GM19099 (cell line): ENCODE measurements at regions not wholly inside any gene's neighbourhood (a gene's known extent, or its start where the extent isn't known, plus 50 kb on each side); places are given as distances from the start of the nearest gene placed in this dataset.

Experiments used
- POLR2A ChIP-seq: IDR thresholded peaks from 3 replicates; pipeline ENCODE4 v1.6.1; 2011; ENCODE audit warnings: low read depth; ENCODE audit not compliant: insufficient read length; ENCODE audit errors: extremely low read depth

DNA sequence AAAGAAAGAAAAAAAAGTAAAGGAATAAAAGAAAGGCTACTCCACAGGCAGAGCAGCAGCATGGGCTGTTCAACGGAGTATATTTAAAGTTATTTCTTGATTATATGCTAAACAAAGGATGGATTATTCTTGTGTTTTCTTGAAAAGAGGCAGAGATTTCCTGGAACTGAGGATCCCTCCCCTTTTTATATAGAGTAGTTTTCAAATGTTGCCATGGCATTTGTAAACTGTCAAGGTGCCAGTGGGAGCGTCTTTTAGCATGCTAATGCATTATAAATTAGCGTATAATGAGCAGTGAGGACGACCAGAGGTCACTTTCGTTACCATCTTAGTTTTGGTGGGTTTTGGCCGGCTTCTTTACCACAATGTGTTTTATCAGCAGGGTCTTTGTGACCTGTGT is 383.0 kb downstream of the PCNX1 start:
- TF ChIP-seq POLR2A, result no peak

DNA sequence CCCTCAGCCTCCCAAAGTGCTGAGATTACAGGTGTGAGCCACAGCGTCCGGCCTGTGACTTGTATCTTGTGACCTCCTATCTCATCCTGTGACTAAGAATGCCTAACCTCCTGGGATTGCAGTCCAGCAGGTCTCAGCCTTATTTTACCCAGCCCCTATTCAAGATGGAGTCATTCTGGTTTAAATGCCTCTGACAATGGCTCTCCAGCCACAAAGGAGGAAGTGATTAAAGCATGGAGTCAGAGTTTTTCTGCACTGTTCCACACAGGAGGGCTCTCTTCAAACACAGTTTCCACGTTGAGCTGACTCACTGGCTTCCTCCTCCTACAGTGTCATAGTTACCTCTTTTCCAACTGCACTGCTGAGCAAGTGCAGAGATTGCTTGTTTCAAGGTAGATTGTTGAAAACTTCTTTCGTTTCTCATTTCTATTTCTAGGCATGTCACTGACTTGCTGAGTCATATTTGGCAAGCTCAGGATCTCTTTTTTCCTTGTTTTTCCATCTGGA is 383.8 kb downstream of the PCNX1 start:
- TF ChIP-seq POLR2A, result no peak

GRCh38 chr14:71296184-71296583 is 388.9 kb downstream of the PCNX1 start:
- no peak for TF ChIP-seq POLR2A

- no peak for TF ChIP-seq POLR2A
Measured at GRCh38 chr14:71300566-71301330, 393.5 kb downstream of the PCNX1 start.

- no peak for TF ChIP-seq POLR2A
Measured at GRCh38 chr14:71301611-71302010, 394.4 kb downstream of the PCNX1 start.

GRCh38 chr14:71304690-71305089 is 397.4 kb downstream of the PCNX1 start:
- TF ChIP-seq POLR2A, result no peak

DNA sequence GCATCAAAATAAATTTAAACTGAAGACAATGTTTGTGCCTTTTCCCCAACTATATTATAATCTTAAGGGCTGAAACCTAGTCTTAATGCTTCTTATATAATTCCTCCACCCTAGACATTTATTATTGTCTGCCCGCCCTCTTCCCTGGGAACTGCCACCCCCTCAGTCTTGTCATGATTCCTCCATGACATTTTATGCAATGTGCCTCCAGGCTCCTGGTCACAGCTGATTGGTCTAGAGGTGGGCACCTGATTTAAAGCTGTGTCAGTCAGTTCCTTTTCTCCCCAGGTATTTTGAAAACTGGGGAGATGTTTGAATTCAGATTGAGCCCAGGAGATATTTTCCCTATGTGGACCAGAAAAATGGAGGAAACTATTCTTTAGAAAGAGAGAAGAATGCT is 401.4 kb downstream of the PCNX1 start:
- TF ChIP-seq POLR2A, result no peak

DNA sequence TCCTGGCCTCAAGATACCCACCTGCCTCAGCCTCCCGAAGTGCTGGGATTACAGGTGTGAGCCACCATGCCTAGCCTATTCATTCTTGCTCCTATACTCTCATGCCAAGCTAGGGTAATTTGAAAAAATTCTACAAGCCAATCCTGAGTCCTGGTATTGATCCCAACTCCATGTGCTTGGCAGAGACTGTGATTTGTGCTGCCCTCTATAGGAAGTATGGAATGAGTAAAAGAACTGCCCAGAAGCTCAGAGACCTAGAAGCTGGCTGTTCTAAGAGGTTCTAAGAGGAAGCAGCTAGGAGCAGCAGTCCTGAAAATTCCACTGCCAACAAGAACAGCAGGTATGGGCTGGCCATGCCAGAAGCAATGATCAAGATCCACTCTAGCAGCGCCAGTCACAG is 402.5 kb downstream of the PCNX1 start:
- TF ChIP-seq POLR2A, result no peak

DNA sequence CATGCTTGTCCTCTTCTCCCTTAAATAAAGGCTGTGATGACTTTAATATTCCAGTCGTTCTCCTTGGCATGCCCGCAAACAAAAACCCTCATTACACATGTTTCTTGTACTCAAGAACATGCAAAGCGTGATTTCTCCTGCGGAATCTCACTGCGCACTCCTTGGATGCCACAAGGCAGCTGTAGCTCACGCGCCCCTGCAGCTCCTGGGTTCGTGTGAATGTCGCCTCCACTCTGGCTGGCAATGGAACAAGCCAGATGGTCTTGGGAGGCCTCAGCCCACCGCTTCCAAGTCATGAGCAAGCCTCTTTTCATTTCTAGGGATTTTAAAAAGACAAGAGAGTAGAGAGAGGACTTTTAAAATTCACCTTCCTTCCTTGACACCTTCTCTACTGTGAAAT is 403.8 kb downstream of the PCNX1 start:
- TF ChIP-seq POLR2A, result no peak

DNA sequence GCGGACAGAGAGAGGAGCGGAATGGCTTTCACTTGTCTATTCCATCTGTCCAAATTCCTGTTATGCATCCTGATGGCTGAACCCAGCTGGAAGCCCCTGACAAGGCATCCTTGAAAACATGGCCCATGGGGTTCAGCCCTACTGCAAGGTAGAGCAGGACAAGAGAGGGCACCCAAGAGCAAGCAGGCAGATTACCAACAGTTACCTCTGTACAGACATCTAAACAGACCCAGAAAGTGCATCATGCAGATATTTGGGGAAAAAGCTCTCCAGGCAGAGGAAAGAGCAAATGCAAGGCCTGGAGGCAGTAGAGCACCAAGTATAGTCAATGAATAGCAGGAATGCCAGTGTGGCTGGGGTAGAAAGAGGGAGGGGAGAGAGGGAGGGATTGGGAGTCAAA is 407.5 kb downstream of the PCNX1 start:
- no peak for TF ChIP-seq POLR2A

GRCh38 chr14:71317385-71318096 is 410.3 kb downstream of the PCNX1 start:
- TF ChIP-seq POLR2A, result no peak

GRCh38 chr14:71318097-71318459 is 410.8 kb downstream of the PCNX1 start:
- no peak for TF ChIP-seq POLR2A

- no peak for TF ChIP-seq POLR2A
Measured at GRCh38 chr14:71319666-71320065, 412.4 kb downstream of the PCNX1 start.

DNA sequence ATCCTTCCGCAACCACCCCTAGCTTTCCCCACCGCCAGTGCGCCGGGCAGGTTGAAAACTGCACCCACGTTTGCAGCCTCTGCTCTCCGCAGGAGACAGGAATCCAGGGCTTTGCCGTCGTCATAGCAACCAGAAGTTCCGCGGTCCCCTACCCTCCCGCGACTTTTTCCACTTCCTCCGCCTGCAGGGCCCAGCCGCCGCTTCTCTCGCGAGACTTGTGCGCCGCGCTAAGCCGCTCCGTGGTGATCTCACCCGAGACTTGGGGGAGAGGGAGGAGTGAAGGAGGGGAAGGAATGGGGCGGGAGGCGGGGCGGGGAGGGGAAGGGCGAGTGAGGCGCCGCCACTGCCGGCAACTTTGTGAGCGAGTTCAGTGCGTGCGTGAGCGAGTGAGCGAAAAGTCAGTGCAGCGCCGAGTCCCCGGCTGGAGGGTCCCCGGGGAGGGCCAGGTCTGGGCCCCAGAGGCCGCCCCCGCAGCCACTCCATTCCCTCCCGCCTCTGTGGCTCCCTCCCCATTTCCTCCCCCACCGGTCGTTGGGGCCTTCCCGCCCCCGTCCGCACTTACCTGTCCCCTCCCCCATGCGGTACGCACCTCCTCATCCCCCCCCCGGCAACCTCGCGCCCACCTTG is 413.0 kb downstream of the PCNX1 start, which contains the start of gene SIPA1L1:
Gene SIPA1L1 (plus strand): TSS at position 370 of the 627 bp plus-strand sequence.
- TF ChIP-seq POLR2A, result peak; percentile 96

DNA sequence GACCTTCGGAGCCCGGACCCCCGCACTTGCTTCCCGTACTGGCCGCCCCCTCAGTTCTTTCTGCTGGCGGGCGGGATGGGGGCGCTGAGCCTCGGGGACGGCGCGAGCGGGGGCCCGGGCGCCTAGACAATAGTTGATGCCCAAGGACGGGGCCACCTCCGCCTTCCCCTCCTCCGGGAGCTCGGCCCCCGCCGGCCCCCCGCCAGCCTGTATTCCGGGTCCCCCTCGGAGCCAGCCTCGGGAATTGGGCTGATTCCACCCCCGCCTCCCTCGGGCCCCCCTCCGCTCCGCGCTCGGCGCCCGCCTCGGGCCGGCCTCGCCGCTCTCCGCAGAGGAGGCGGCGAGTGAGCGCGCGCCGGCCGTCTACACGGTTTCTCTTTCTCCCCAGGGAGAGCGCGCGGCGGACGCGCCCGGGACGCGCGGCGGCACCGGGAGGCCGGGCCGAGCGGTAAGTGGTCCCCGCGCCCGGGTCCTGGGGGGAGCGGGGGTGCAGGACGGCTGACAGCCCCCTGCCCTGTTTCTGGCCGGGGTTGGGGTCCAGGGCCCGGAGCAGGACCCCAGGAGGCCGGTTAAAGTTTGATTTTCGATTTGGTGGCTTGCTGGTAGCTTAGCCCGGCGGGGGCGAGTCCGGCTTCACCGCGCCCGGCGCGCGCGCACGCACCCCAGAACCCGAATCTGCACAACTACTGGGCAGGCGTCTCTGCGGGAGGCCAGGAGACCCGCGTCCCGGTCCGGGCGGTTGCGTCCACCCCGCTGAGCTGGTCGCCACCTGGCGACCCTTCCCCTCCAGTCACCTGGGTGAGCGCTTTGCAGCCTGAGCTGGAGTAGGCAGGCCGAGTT is 413.7 kb downstream of the PCNX1 start:
- TF ChIP-seq POLR2A, result peak; percentile 70

DNA sequence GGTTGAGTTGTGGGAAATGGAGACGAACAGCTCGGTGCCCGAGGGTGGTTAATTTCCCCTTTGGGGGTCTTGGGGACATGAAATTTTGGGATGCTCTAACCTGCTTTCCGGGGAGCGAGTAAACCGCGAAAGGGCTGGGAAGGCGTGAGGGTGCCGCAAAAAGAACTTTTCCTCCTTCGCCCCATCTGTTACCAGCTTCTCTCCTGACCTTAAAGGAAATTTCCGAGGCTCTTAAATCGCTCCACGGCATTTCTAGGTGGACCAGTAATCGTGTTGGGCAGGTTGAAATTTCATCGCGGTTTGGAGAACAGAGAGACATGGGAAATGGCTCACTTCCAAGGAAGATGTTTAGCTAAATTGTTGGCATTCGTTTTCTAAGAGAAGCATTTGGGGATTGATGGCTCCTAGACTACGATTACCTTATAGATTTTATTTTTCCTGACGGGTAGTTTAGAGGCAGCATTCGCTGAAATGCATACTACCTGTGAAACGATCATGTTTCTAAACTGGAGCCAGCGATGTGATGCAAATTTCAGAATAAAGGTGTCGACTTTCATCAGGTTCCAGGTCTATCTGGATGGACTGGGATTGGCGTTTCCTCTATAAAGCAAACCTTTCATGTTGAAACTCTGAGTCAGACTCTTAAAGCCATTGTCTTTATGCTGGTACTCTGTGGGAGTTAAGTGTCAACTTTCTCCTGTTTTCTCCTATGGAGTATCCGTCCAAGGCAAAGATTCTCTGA is 414.5 kb downstream of the PCNX1 start:
- TF ChIP-seq POLR2A, result no peak
